Bone marrow (tissue), 2 donors: ENCODE measurements at regions not wholly inside any gene's neighbourhood (a gene's known extent, or its start where the extent isn't known, plus 50 kb on each side); places are given as distances from the start of the nearest gene placed in this dataset.

Source experiments
- DNase-seq, 2 donors: peaks; one replicate each; lab custom pipeline; 2025; lab: John Stamatoyannopoulos, UW

- DNase-seq: no peak
These were observed 63.9 kb upstream of the SMIM21 start for GRCh38 chr18:75491361-75491760.

- DNase-seq: no peak
These were observed 62.1 kb upstream of the SMIM21 start for GRCh38 chr18:75489493-75490190.

DNA sequence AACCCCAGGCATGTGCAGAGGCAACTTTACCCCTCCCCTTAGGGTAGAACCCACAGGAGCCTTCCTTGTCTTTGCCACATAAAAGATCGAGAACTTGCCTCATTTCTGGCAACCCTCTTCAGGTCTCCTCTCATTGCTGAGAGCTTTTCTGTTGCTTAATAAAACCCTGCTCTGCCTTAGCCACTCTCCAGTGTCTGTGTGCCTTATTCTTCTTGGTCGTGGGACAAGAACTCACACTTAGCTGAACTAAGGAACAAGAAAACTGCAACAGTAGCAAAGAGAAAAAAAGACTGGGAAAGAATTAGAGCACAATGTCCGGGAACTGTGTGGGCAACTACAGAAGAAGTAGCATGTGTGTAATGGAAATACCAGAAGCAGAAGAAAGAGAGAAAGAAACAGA, 56.2 kb upstream of the SMIM21 start:
- DNase-seq: no peak

GRCh38 chr18:75482880-75483279, 55.4 kb upstream of the SMIM21 start:
- DNase-seq: no peak

- no peak for DNase-seq
These were observed 53.0 kb upstream of the SMIM21 start for GRCh38 chr18:75480487-75480886.

DNA sequence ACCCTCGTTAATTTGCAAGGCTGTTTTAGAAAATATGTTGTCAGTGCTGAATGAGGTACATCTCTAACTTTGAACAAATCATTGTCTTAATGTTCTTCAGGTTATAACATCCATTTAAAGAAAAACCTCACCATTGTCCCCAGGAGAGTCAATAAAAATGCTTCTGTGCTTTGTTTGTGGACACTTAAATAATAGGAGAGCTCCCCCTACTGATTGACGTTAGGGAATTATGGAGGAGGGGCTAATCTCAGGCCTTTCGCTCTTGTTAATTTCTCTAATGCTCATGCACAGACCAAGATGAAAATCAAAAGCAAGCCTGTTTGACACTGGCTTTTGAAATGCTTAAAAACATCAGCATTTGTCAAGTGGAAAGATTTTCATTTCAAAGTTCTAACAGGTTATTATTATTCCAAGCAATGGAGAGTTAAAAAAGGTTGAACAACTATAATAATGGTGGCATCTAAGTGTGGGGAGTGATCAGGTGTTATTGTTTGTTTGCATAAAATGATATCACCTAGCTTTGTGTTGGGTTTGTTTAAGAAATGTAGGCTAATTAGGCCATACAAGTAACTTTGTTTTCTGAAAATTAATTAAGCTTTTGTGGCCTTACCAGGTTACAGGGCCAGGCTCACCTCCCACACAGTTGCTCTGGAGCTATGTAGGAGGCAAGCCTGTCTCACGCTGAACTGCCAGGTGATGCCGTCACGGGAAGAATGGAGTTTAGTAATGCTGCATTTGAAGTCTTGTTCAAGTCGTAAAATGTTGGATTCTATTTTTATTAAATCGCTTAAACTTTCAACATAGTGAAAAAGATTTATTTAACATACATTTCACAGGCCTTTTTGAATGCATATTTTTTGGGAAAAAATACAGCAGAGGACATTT, 51.7 kb upstream of the SMIM21 start:
- peak in 1 of 2 donors; percentile 40 for DNase-seq

DNA sequence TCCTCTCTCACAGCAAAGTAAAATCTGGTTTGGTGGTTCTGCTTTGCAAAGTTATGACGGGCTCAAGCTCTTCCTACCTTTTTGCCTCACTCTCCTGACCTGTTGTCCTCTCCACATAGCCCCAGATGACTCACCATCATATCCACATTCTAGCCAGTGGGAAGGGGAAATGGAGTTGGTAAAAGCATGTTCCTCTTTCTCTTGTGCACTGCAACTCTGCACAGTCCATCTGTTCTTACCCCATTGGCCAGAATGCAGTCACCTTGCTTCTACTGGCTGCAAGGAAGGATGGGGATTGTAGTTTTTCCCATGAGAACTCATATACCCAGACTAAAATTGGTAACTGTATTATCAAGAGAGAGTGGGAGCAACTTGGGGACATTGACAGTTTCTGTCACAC, 50.4 kb upstream of the SMIM21 start:
- peak in 1 of 2 donors; percentile 6 for DNase-seq
